ENCODE measurements at regions not wholly inside any gene's neighbourhood (a gene's known extent, or its start where the extent isn't known, plus 50 kb on each side); places are given as distances from the start of the nearest gene placed in this dataset.

GRCh38 chr5:156134216-156134615 is 192.7 kb upstream of the SGCD start:
- TF ChIP-seq TAF1 (IDR thresholded peaks at IDR 0.05; ENCODE audit: borderline replicate concordance, insufficient read depth, low read length) (no peak), SIN3A (IDR thresholded peaks at IDR 0.05; ENCODE audit: borderline replicate concordance, insufficient read depth, low read length) (no peak), FOXP2 (optimal IDR thresholded peaks at IDR 0.05; ENCODE audit: borderline replicate concordance, extremely low read depth, extremely low read length, insufficient read depth) (no peak), POLR2AphosphoS5 (IDR thresholded peaks at IDR 0.05; ENCODE audit: low read depth, low read length) (no peak)

- TF ChIP-seq TAF1 (IDR thresholded peaks at IDR 0.05; ENCODE audit: borderline replicate concordance, insufficient read depth, low read length) (no peak), SIN3A (IDR thresholded peaks at IDR 0.05; ENCODE audit: borderline replicate concordance, insufficient read depth, low read length) (no peak), FOXP2 (optimal IDR thresholded peaks at IDR 0.05; ENCODE audit: borderline replicate concordance, extremely low read depth, extremely low read length, insufficient read depth) (no peak), REST (IDR thresholded peaks at IDR 0.05; ENCODE audit: insufficient read depth in 1 of 2, low read depth in 2 of 2, low read length in 2 of 2) (no peak), POLR2AphosphoS5 (IDR thresholded peaks at IDR 0.05; ENCODE audit: low read depth, low read length) (no peak)
These were observed 191.4 kb upstream of the SGCD start for GRCh38 chr5:156135531-156135930.

- TF ChIP-seq REST (IDR thresholded peaks at IDR 0.05; ENCODE audit: insufficient read depth in 1 of 2, low read depth in 2 of 2, low read length in 2 of 2) = no peak
These were observed 189.7 kb upstream of the SGCD start for GRCh38 chr5:156137071-156137869.

- no peak for TF ChIP-seq FOXP2 (optimal IDR thresholded peaks at IDR 0.05; ENCODE audit: borderline replicate concordance, extremely low read depth, extremely low read length, insufficient read depth)
- TF ChIP-seq SIN3A (IDR thresholded peaks at IDR 0.05; ENCODE audit: borderline replicate concordance, insufficient read depth, low read length) = no peak
These were observed 184.1 kb upstream of the SGCD start for GRCh38 chr5:156142867-156143266.

- TF ChIP-seq POLR2AphosphoS5 (IDR thresholded peaks at IDR 0.05; ENCODE audit: low read depth, low read length) (no peak), FOXP2 (optimal IDR thresholded peaks at IDR 0.05; ENCODE audit: borderline replicate concordance, extremely low read depth, extremely low read length, insufficient read depth) (no peak), TAF1 (IDR thresholded peaks at IDR 0.05; ENCODE audit: borderline replicate concordance, insufficient read depth, low read length) (no peak)
These were observed 179.6 kb upstream of the SGCD start for GRCh38 chr5:156147261-156147943.

- TF ChIP-seq POLR2AphosphoS5 (IDR thresholded peaks at IDR 0.05; ENCODE audit: low read depth, low read length) (no peak), SIN3A (IDR thresholded peaks at IDR 0.05; ENCODE audit: borderline replicate concordance, insufficient read depth, low read length) (no peak), REST (IDR thresholded peaks at IDR 0.05; ENCODE audit: insufficient read depth in 1 of 2, low read depth in 2 of 2, low read length in 2 of 2) (no peak), TAF1 (IDR thresholded peaks at IDR 0.05; ENCODE audit: borderline replicate concordance, insufficient read depth, low read length) (no peak), FOXP2 (optimal IDR thresholded peaks at IDR 0.05; ENCODE audit: borderline replicate concordance, extremely low read depth, extremely low read length, insufficient read depth) (no peak)
These were observed 179.0 kb upstream of the SGCD start for GRCh38 chr5:156147944-156148285.
